ENCODE measurements at regions not wholly inside any gene's neighbourhood (a gene's known extent, or its start where the extent isn't known, plus 50 kb on each side); places are given as distances from the start of the nearest gene placed in this dataset.
"Not testable (repeated sequence)": the region's sequence is repeated elsewhere in the genome, so short reads cannot be mapped to it uniquely, and the experiment has no call there.

DNA sequence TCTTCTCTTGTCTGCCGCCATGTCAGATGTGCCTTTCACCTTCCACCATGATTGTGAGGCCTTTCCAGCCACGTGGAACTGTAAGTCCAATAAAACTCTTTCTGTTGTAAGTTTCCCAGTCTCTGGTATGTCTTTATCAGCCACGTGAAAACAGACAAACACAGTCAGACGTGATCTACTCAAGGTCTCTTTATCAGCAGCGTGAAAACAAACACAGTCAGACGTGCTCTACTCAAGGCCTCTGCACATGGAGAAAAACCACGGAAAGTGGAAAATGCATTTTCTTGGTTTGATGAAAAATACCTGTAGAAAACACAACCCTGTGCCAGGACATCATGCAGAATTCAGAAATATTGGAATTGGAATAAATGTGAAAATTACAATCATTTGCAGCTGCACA is 1115.7 kb downstream of the TMEM121 start:
- Histone ChIP-seq H3K36me3 (ENCODE audit: control insufficient read depth, insufficient read depth, low read length) (no peaks in the 10 kb centered on the region), H3K9ac (ENCODE audit: insufficient read depth, low read length) (no peak overlapping the region), H3K79me2 (ENCODE audit: control insufficient read depth, insufficient read depth, low read length) (no peaks in the 10 kb centered on the region), H3K27ac (ENCODE audit: insufficient read depth, low read length) (no peak overlapping the region), H3K4me3 (replicated peaks in 1 of 4; ENCODE audit: control extremely low read depth in 1 of 4, insufficient read depth in 1 of 4, low read depth in 3 of 4, low read length in 4 of 4) (no peak overlapping the region), H3K4me2 (ENCODE audit: extremely low read depth, insufficient read depth, low read length) (no peak overlapping the region), H3K27me3 (ENCODE audit: control insufficient read depth, insufficient read depth, low read length) (no peaks in the 10 kb centered on the region), H3K9me3 (ENCODE audit: control insufficient read depth, insufficient read depth, low read depth, low read length) (no peaks in the 10 kb centered on the region), H4K20me1 (ENCODE audit: control insufficient read depth, extremely low read depth, insufficient read depth, low read length) (no peaks in the 10 kb centered on the region), H2AFZ (ENCODE audit: low read length) (no peak overlapping the region), H3K4me1 (ENCODE audit: control insufficient read depth, extremely low read depth, insufficient read depth, low read length) (no peaks in the 10 kb centered on the region)
- DNase-seq (ENCODE audit: low read depth in 2 of 2), result no peak
- TF ChIP-seq, protein P1, sequence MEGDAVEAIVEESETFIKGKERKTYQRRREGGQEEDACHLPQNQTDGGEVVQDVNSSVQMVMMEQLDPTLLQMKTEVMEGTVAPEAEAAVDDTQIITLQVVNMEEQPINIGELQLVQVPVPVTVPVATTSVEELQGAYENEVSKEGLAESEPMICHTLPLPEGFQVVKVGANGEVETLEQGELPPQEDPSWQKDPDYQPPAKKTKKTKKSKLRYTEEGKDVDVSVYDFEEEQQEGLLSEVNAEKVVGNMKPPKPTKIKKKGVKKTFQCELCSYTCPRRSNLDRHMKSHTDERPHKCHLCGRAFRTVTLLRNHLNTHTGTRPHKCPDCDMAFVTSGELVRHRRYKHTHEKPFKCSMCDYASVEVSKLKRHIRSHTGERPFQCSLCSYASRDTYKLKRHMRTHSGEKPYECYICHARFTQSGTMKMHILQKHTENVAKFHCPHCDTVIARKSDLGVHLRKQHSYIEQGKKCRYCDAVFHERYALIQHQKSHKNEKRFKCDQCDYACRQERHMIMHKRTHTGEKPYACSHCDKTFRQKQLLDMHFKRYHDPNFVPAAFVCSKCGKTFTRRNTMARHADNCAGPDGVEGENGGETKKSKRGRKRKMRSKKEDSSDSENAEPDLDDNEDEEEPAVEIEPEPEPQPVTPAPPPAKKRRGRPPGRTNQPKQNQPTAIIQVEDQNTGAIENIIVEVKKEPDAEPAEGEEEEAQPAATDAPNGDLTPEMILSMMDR (conservative IDR thresholded peaks at IDR 0.05 in 1 of 2, IDR thresholded peaks at IDR 0.05 in 1 of 2; ENCODE audit: low read depth in 1 of 2, low read length in 2 of 2), result no peak
- no peak for TF ChIP-seq EZH2 (IDR thresholded peaks at IDR 0.05; ENCODE audit: low read length, missing control alignments)

DNA sequence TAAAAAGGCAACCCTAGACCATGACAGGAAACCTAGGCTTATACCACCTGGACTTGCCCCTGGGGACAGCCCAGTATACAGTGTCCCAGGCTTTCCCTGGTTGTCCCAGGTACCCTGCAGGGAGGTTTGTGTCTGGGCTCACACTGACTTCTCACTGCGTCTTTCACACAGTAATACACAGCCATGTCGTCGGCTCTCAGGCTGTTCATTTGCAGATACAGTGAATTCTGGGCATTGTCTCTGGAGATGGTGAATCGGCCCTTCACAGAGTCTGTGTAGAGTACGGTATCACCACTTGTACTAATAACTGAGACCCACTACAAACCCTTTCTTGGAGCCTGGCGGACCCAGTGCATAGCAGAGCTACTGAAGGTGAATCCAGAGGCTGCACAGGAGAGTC is 1116.6 kb downstream of the TMEM121 start:
- not testable (repeated sequence) for H4K20me1 ChIP-seq (ENCODE audit: control insufficient read depth, extremely low read depth, insufficient read depth, low read length); H3K9me3 ChIP-seq (ENCODE audit: control insufficient read depth, insufficient read depth, low read depth, low read length); H3K27ac ChIP-seq (ENCODE audit: insufficient read depth, low read length); H3K36me3 ChIP-seq (ENCODE audit: control insufficient read depth, insufficient read depth, low read length); H3K4me1 ChIP-seq (ENCODE audit: control insufficient read depth, extremely low read depth, insufficient read depth, low read length); DNase-seq (ENCODE audit: low read depth in 2 of 2); H3K79me2 ChIP-seq (ENCODE audit: control insufficient read depth, insufficient read depth, low read length); H3K27me3 ChIP-seq (ENCODE audit: control insufficient read depth, insufficient read depth, low read length); H3K4me3 ChIP-seq (replicated peaks in 1 of 4; ENCODE audit: control extremely low read depth in 1 of 4, insufficient read depth in 1 of 4, low read depth in 3 of 4, low read length in 4 of 4); H3K4me2 ChIP-seq (ENCODE audit: extremely low read depth, insufficient read depth, low read length); H3K9ac ChIP-seq (ENCODE audit: insufficient read depth, low read length); H2AFZ ChIP-seq (ENCODE audit: low read length)

DNA sequence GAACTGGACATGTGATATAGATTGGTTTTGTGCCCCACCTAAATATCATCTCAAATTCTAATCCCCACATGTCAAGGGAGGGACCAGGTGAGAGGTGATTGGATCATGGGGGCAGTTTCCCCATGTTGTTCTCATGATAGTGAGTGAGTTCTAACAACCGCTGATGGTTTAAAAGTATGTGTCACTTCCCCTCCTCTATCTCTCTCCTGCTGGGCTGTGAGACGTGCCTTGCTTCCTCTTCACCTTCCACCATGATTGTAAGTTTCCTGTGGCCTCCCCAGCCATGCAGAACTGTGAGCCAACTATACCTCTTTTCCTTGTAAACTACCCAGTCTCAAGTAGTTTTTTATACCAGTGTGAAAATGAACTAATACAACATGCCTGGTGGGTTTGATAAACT is 1122.5 kb downstream of the TMEM121 start:
- not testable (repeated sequence) for DNase-seq (ENCODE audit: low read depth in 2 of 2); H3K36me3 ChIP-seq (ENCODE audit: control insufficient read depth, insufficient read depth, low read length); H3K27me3 ChIP-seq (ENCODE audit: control insufficient read depth, insufficient read depth, low read length); H3K4me1 ChIP-seq (ENCODE audit: control insufficient read depth, extremely low read depth, insufficient read depth, low read length); H4K20me1 ChIP-seq (ENCODE audit: control insufficient read depth, extremely low read depth, insufficient read depth, low read length); H3K4me3 ChIP-seq (replicated peaks in 1 of 4; ENCODE audit: control extremely low read depth in 1 of 4, insufficient read depth in 1 of 4, low read depth in 3 of 4, low read length in 4 of 4); H3K4me2 ChIP-seq (ENCODE audit: extremely low read depth, insufficient read depth, low read length); H2AFZ ChIP-seq (ENCODE audit: low read length); H3K9ac ChIP-seq (ENCODE audit: insufficient read depth, low read length); H3K9me3 ChIP-seq (ENCODE audit: control insufficient read depth, insufficient read depth, low read depth, low read length); H3K79me2 ChIP-seq (ENCODE audit: control insufficient read depth, insufficient read depth, low read length); H3K27ac ChIP-seq (ENCODE audit: insufficient read depth, low read length)

DNA sequence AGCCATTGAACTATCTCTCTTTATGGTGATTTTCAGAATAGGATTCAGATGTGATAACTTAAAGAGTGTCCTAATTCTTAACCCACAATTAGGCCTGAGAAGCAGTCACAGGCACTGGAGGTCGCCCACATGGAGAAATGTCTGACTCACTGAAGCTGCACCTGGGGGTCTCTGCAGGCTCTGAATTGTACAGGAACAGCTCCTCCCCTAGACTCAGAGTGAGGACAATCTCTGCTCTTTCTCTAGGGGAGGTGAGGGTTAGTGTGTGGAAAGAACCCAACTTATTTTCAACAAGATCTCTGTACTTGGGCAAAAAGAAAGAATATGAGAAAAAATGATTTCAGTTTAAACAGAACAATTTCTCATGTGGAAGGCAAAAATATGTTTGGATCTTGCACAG is 1124.6 kb downstream of the TMEM121 start:
- TF ChIP-seq EZH2 (IDR thresholded peaks at IDR 0.05; ENCODE audit: low read length, missing control alignments), result no peak
- TF ChIP-seq, protein P1 (conservative IDR thresholded peaks at IDR 0.05 in 1 of 2, IDR thresholded peaks at IDR 0.05 in 1 of 2; ENCODE audit: low read depth in 1 of 2, low read length in 2 of 2), result no peak
- Histone ChIP-seq H3K27me3 (ENCODE audit: control insufficient read depth, insufficient read depth, low read length) (no peaks in the 10 kb centered on the region), H3K79me2 (ENCODE audit: control insufficient read depth, insufficient read depth, low read length) (no peaks in the 10 kb centered on the region), H3K36me3 (ENCODE audit: control insufficient read depth, insufficient read depth, low read length) (no peaks in the 10 kb centered on the region), H3K27ac (ENCODE audit: insufficient read depth, low read length) (no peak overlapping the region), H3K4me2 (ENCODE audit: extremely low read depth, insufficient read depth, low read length) (no peak overlapping the region), H3K9ac (ENCODE audit: insufficient read depth, low read length) (no peak overlapping the region), H2AFZ (ENCODE audit: low read length) (no peak overlapping the region), H3K4me1 (ENCODE audit: control insufficient read depth, extremely low read depth, insufficient read depth, low read length) (no peaks in the 10 kb centered on the region), H4K20me1 (ENCODE audit: control insufficient read depth, extremely low read depth, insufficient read depth, low read length) (no peaks in the 10 kb centered on the region), H3K4me3 (replicated peaks in 1 of 4; ENCODE audit: control extremely low read depth in 1 of 4, insufficient read depth in 1 of 4, low read depth in 3 of 4, low read length in 4 of 4) (no peak overlapping the region), H3K9me3 (ENCODE audit: control insufficient read depth, insufficient read depth, low read depth, low read length) (no peaks in the 10 kb centered on the region)
- no peak for DNase-seq (ENCODE audit: low read depth in 2 of 2)
